Kidney epithelial cell (primary cell): ENCODE measurements at regions not wholly inside any gene's neighbourhood (a gene's known extent, or its start where the extent isn't known, plus 50 kb on each side); places are given as distances from the start of the nearest gene placed in this dataset.

ENCODE experiments used
- DNase-seq: peaks from one replicate; pipeline ENCODE4 v3.0.0-alpha.2; 2010; ENCODE audit warnings: low read depth
- H3K27me3 ChIP-seq: 2 replicates; pipeline ENCODE4 v1.6.0; 2011; ENCODE audit warnings: low read length; ENCODE audit not compliant: control insufficient read depth, insufficient read depth
- H3K36me3 ChIP-seq: 2 replicates; pipeline ENCODE4 v1.5.1; 2011; ENCODE audit warnings: low read length; ENCODE audit not compliant: control insufficient read depth, insufficient read depth
- H3K4me3 ChIP-seq: 2 replicates; pipeline ENCODE4 v1.5.1; 2011; ENCODE audit warnings: low read depth, mild to moderate bottlenecking, control low read depth, low read length
- TF ChIP-seq, protein P1 (sequence below): IDR thresholded peaks from 2 replicates; pipeline ENCODE4 v1.5.1; 2011; ENCODE audit warnings: mild to moderate bottlenecking, moderate library complexity, low read length, control low read depth, inconsistent platforms; ENCODE audit not compliant: insufficient read depth, poor library complexity, severe bottlenecking

DNA sequence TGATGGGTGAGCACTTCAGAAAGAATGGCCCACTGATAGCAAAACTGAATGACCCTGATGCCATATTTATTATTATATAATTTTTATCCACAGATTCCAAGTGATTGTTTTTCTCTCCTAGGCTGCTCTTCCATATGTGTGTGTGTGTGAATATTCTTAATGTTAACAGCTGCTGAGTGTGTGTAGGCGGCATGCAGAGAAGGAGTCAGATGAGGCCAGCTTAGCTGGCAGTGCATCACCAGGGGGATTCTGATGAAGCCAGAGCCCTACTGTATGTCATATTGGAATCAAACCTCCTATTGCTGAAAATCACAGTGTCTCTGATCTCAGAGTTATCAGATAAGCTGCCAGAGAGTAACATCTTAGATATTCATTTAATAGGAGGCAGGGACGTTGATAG, 177.1 kb downstream of the DMAC1 start:
- TF ChIP-seq, protein P1, sequence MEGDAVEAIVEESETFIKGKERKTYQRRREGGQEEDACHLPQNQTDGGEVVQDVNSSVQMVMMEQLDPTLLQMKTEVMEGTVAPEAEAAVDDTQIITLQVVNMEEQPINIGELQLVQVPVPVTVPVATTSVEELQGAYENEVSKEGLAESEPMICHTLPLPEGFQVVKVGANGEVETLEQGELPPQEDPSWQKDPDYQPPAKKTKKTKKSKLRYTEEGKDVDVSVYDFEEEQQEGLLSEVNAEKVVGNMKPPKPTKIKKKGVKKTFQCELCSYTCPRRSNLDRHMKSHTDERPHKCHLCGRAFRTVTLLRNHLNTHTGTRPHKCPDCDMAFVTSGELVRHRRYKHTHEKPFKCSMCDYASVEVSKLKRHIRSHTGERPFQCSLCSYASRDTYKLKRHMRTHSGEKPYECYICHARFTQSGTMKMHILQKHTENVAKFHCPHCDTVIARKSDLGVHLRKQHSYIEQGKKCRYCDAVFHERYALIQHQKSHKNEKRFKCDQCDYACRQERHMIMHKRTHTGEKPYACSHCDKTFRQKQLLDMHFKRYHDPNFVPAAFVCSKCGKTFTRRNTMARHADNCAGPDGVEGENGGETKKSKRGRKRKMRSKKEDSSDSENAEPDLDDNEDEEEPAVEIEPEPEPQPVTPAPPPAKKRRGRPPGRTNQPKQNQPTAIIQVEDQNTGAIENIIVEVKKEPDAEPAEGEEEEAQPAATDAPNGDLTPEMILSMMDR: no peak
- DNase-seq: no peak
- Histone ChIP-seq H3K36me3 (no peaks in the 10 kb centered on the region), H3K4me3 (no peak overlapping the region), H3K27me3 (no peaks in the 10 kb centered on the region)

DNA sequence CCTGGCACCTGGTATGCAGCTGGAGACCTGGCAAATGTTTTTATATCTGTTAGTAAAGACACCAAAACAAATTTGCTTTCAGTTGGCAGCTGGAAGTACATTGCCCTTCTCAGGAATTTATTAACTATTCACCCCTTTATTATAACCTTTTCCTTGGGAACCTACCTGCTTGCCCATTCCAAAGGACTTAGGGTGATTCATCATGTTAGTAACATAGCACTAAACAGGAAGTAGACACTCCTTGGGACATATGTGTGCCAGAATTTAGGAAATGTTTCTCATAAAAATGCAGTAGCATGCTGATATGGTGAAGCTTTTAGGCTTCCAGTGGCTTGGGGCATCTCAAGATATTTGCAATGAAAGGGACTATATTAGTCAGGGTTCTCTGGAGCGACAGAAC, 184.2 kb downstream of the DMAC1 start:
- H3K27me3 ChIP-seq: no peaks in the 10 kb centered on the region
- no peaks in the 10 kb centered on the region for H3K36me3 ChIP-seq
- no peak for DNase-seq
- H3K4me3 ChIP-seq: no peak overlapping the region
- TF ChIP-seq, protein P1: no peak

DNA sequence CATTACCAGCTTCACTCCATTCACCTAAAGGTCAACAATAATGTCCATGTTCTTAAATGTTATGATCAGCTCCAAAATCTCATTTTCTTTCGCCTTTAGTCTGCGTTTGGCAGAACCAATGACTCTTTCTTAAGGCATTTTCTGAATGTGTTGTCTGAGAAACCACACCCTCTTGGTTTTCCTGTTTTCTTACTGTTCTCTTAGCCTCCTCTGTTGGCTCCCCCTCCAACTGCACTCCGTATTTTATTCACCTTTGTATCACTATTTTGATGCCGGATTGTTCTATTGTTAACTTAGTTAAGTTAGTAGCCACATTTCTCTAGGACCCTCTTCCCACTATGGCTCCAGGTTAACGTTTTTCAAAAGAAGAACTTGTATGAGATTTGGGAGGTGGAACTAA, 185.6 kb downstream of the DMAC1 start:
- Histone ChIP-seq H3K36me3 (no peaks in the 10 kb centered on the region), H3K27me3 (no peaks in the 10 kb centered on the region), H3K4me3 (no peak overlapping the region)
- DNase-seq: no peak
- TF ChIP-seq, protein P1: no peak

DNA sequence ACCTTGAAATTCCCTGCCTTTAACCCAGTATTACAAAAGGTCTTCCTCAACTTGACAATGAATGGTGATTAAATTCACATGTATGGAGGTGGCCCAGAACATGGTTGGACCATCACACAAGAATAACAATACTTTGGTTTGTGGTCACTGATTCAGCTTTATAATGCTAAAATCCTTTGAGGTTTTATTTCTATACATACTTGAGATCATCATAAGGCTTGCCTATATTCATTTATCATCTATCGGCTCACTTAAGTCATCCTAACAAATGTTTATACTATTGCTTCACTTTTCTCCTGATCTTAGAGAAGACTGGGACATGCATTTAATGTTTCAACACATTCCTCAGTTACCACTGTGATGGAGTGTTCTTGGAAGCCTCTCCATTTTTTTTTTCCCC, 191.3 kb downstream of the DMAC1 start:
- no peaks in the 10 kb centered on the region for H3K27me3 ChIP-seq
- DNase-seq: no peak
- TF ChIP-seq, protein P1: no peak

DNA sequence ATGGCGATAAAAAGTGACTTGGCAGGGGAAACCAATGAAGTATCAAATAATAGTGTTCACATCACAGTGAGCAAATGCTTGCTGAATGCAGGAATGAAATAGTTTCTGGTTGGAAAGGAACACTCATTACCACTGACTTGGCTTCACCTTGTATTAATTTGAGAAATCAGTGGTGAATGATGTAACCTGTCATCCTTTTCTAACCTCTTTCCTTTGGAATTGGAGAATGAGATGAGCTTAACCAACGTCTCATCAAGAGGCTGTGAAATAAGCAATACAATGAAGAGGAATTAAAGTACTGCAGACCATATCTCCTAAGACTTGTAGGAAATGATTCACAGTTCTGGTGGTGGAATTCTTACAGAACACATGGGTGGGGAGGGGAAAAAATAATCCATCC, 192.2 kb downstream of the DMAC1 start:
- H3K36me3 ChIP-seq: no peaks in the 10 kb centered on the region
- TF ChIP-seq, protein P1: no peak
- no peak overlapping the region for H3K4me3 ChIP-seq
- H3K27me3 ChIP-seq: no peaks in the 10 kb centered on the region
- no peak for DNase-seq

More for the DNA sequence above, 191.3 kb downstream of the DMAC1 start:
- no peak overlapping the region for H3K4me3 ChIP-seq
- H3K36me3 ChIP-seq: no peaks in the 10 kb centered on the region

DNA sequence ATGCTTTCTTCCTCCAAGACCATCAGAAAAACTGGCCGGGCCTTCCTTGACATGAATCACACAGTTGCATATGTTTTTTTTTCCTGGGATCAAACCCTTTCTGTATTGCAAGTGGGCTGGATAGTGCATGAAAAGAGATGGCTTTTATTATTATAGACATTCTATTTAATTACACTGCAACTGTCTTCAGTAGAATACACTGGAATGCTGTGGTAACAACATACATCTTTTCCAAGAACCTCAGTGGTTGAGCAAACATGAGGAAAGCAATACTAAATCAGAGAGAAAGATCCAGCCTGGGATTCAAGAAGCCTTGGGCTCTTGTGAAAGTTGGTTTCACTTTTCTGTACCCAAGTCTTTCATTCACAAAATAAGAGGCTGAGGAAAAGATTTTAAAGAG, 193.0 kb downstream of the DMAC1 start:
- Histone ChIP-seq H3K36me3 (no peaks in the 10 kb centered on the region), H3K4me3 (no peak overlapping the region), H3K27me3 (no peaks in the 10 kb centered on the region)
- no peak for DNase-seq
- TF ChIP-seq, protein P1: no peak
